Nephron progenitor cell (in vitro differentiated cells): ENCODE measurements at regions not wholly inside any gene's neighbourhood (a gene's known extent, or its start where the extent isn't known, plus 50 kb on each side); places are given as distances from the start of the nearest gene placed in this dataset.
"Not testable (repeated sequence)": the region's sequence is repeated elsewhere in the genome, so short reads cannot be mapped to it uniquely, and the experiment has no call there.

Source experiments
- DNase-seq: peaks from one replicate; pipeline ENCODE4 v3.0.0; 2021
- H3K27ac Mint-ChIP-seq: 2 replicates; pipeline ENCODE4 v1.8.0; 2021; ENCODE audit warnings: mild to moderate bottlenecking, moderate library complexity, mixed read lengths
- H3K27me3 Mint-ChIP-seq: 2 replicates; pipeline ENCODE4 v1.8.0; 2021; ENCODE audit warnings: mild to moderate bottlenecking, low read depth, mixed read lengths; ENCODE audit not compliant: poor library complexity
- H3K36me3 Mint-ChIP-seq: 2 replicates; pipeline ENCODE4 v1.8.0; 2021; ENCODE audit warnings: low read depth, mixed read lengths
- H3K4me1 Mint-ChIP-seq: 2 replicates; pipeline ENCODE4 v1.8.0; 2021; ENCODE audit warnings: mixed read lengths
- H3K4me3 Mint-ChIP-seq: 2 replicates; pipeline ENCODE4 v1.8.0; 2021; ENCODE audit warnings: mild to moderate bottlenecking, moderate library complexity, mixed read lengths
- H3K9me3 Mint-ChIP-seq: 2 replicates; pipeline ENCODE4 v1.8.0; 2021; ENCODE audit warnings: mild to moderate bottlenecking, moderate library complexity, mixed read lengths
- CTCF ChIP-seq: fragments of 200-600 bp; sonication (generic); IDR thresholded peaks from 2 replicates; pipeline ENCODE4 v1.5.0; 2021; ENCODE audit warnings: antibody characterized with exemption

GRCh38 chr1:233828480-233828879, 76.0 kb upstream of the SLC35F3 start:
- DNase-seq, result no peak
- Mint-ChIP-seq H3K9me3 (peaks cover 59% of the 10 kb centered on the region), H3K27ac (no peak overlapping the region), H3K27me3 (peaks cover 4% of the 10 kb centered on the region), H3K4me3 (no peak overlapping the region), H3K36me3 (no peaks in the 10 kb centered on the region), H3K4me1 (no peaks in the 10 kb centered on the region)
- no peak for TF ChIP-seq CTCF

GRCh38 chr1:233834609-233835008, 69.9 kb upstream of the SLC35F3 start:
- no peak for DNase-seq
- H3K4me3 Mint-ChIP-seq, result no peak overlapping the region
- no peaks in the 10 kb centered on the region for H3K36me3 Mint-ChIP-seq
- no peak for TF ChIP-seq CTCF
- peaks cover 4% of the 10 kb centered on the region for H3K27me3 Mint-ChIP-seq
- no peak overlapping the region for H3K27ac Mint-ChIP-seq
- H3K4me1 Mint-ChIP-seq, result no peaks in the 10 kb centered on the region
- H3K9me3 Mint-ChIP-seq, result peaks cover 20% of the 10 kb centered on the region

DNA sequence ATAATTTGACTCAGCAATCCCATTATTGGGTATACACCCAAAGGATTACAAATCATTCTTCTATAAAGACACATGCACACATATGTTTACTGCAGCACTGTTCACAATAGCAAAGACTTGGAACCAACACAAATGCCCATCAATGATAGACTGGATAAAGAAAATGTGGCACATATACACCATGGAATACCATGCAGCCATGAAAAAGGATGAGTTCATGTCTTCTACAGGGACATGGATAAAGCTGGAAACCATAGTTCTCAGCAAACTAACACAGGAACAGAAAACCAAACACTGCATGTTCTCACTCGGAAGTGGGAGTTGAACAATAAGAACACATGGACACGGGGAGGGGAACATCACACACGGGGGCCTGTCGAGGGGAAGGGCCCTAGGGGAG, 66.3 kb upstream of the SLC35F3 start:
- H3K9me3 Mint-ChIP-seq, H3K27ac Mint-ChIP-seq, H3K4me1 Mint-ChIP-seq, H3K36me3 Mint-ChIP-seq, DNase-seq, H3K27me3 Mint-ChIP-seq, H3K4me3 Mint-ChIP-seq: not testable (repeated sequence)

- Mint-ChIP-seq H3K27ac (peak overlapping the region; percentile 62), H3K36me3 (no peaks in the 10 kb centered on the region), H3K4me3 (no peak overlapping the region), H3K9me3 (no peaks in the 10 kb centered on the region), H3K4me1 (peaks cover 25% of the 10 kb centered on the region), H3K27me3 (peaks cover 10% of the 10 kb centered on the region)
- TF ChIP-seq CTCF, result no peak
- DNase-seq, result no peak
Measured at GRCh38 chr1:233843525-233844204, 60.8 kb upstream of the SLC35F3 start.

DNA sequence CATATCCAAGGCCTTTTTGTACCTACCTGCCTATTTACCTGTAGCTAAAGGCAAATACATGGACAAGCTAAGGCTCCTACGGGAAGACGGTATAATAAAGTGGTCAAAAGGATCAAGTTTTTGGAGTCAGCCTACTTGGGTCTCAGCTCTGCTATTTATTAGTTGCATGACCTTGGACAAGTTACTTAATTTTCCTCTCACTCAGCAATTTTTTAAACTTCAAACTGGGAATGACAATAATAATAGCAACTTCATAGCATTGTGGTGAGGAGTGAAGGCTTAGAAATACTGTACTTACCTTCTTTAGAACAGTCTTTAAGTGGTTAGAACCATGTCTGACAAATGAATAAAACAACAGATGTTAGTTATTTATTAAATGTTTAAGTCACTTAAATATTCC, 60.2 kb upstream of the SLC35F3 start:
- peaks cover 25% of the 10 kb centered on the region for H3K4me1 Mint-ChIP-seq
- peaks cover 10% of the 10 kb centered on the region for H3K27me3 Mint-ChIP-seq
- no peaks in the 10 kb centered on the region for H3K36me3 Mint-ChIP-seq
- H3K9me3 Mint-ChIP-seq, result no peaks in the 10 kb centered on the region
- no peak for DNase-seq
- H3K4me3 Mint-ChIP-seq, result no peak overlapping the region
- no peak for TF ChIP-seq CTCF
- no peak overlapping the region for H3K27ac Mint-ChIP-seq

- Mint-ChIP-seq H3K27me3 (peaks cover 10% of the 10 kb centered on the region), H3K36me3 (no peaks in the 10 kb centered on the region), H3K27ac (peak overlapping the region; percentile 64), H3K4me3 (peak overlapping the region; percentile 1), H3K4me1 (peaks cover 25% of the 10 kb centered on the region), H3K9me3 (no peaks in the 10 kb centered on the region)
- DNase-seq, result no peak
- no peak for TF ChIP-seq CTCF
Measured at GRCh38 chr1:233844692-233845091, 59.8 kb upstream of the SLC35F3 start.
